GM21619 (cell line): ENCODE measurements at regions not wholly inside any gene's neighbourhood (a gene's known extent, or its start where the extent isn't known, plus 50 kb on each side); places are given as distances from the start of the nearest gene placed in this dataset.

Experiments used
- ATAC-seq: cut with Tn5 transposase; IDR thresholded peaks from one replicate; pipeline ENCODE4 v1.9.1; 2021; ENCODE audit not compliant: unreplicated experiment

- ATAC-seq = no peak
Observed at GRCh38 chr2:185145316-185146121, 547.2 kb downstream of the ZNF804A start.

GRCh38 chr2:185147361-185147760, 549.0 kb downstream of the ZNF804A start:
- no peak for ATAC-seq

- no peak for ATAC-seq
Observed at GRCh38 chr2:185152186-185152585, 553.9 kb downstream of the ZNF804A start.

- ATAC-seq = no peak
Observed at GRCh38 chr2:185161701-185162100, 563.4 kb downstream of the ZNF804A start.

- no peak for ATAC-seq
Observed at GRCh38 chr2:185174353-185174752, 564.3 kb upstream of the FSIP2 start.

GRCh38 chr2:185179743-185180142, 558.9 kb upstream of the FSIP2 start:
- no peak for ATAC-seq

- no peak for ATAC-seq
Observed at GRCh38 chr2:185181901-185182300, 556.7 kb upstream of the FSIP2 start.

GRCh38 chr2:185185044-185185443, 553.6 kb upstream of the FSIP2 start:
- ATAC-seq = no peak

GRCh38 chr2:185187421-185187820, 551.2 kb upstream of the FSIP2 start:
- ATAC-seq = no peak

GRCh38 chr2:185188656-185189055, 549.9 kb upstream of the FSIP2 start:
- no peak for ATAC-seq

GRCh38 chr2:185201063-185201462, 537.5 kb upstream of the FSIP2 start:
- ATAC-seq = no peak

GRCh38 chr2:185202381-185202780, 536.2 kb upstream of the FSIP2 start:
- no peak for ATAC-seq

GRCh38 chr2:185202945-185203528, 535.6 kb upstream of the FSIP2 start:
- no peak for ATAC-seq

- no peak for ATAC-seq
Observed at GRCh38 chr2:185208261-185208660, 530.3 kb upstream of the FSIP2 start.

GRCh38 chr2:185215497-185215896, 523.1 kb upstream of the FSIP2 start:
- no peak for ATAC-seq

- ATAC-seq = no peak
Observed at GRCh38 chr2:185219981-185220380, 518.6 kb upstream of the FSIP2 start.

GRCh38 chr2:185222311-185222710, 516.3 kb upstream of the FSIP2 start:
- no peak for ATAC-seq

GRCh38 chr2:185227391-185227790, 511.2 kb upstream of the FSIP2 start:
- ATAC-seq = no peak

- ATAC-seq = no peak
Observed at GRCh38 chr2:185239491-185239890, 499.1 kb upstream of the FSIP2 start.

- ATAC-seq = no peak
Observed at GRCh38 chr2:185240796-185241195, 497.8 kb upstream of the FSIP2 start.

- ATAC-seq = no peak
Observed at GRCh38 chr2:185241556-185241955, 497.0 kb upstream of the FSIP2 start.

GRCh38 chr2:185242462-185242861, 496.1 kb upstream of the FSIP2 start:
- no peak for ATAC-seq

GRCh38 chr2:185245216-185245615, 493.4 kb upstream of the FSIP2 start:
- no peak for ATAC-seq
